Esophagus (tissue), 2 donors: ENCODE measurements at regions not wholly inside any gene's neighbourhood (a gene's known extent, or its start where the extent isn't known, plus 50 kb on each side); places are given as distances from the start of the nearest gene placed in this dataset.

Experiments used
- H3K27ac ChIP-seq, 2 donors: one replicate each; pipeline ENCODE4 v1.5.1; 2013; ENCODE audit warnings: low read depth in 2 of 2, mild to moderate bottlenecking in 2 of 2, inconsistent platforms in 1 of 2, low read length in 1 of 2, moderate library complexity in 1 of 2
- H3K27me3 ChIP-seq, 2 donors: one replicate each; pipeline ENCODE4 v1.6.1; 2013; ENCODE audit warnings: low read length in 2 of 2, control low read depth in 1 of 2, mild to moderate bottlenecking in 1 of 2; ENCODE audit not compliant: insufficient read depth in 2 of 2, control insufficient read depth in 1 of 2
- H3K36me3 ChIP-seq, 2 donors: one replicate each; pipeline ENCODE4 v1.6.1; 2013; ENCODE audit warnings: low read length in 1 of 2; ENCODE audit not compliant: control insufficient read depth in 2 of 2, insufficient read depth in 2 of 2
- H3K4me1 ChIP-seq, 2 donors: one replicate each; pipeline ENCODE4 v1.6.1; 2013; ENCODE audit warnings: low read length in 1 of 2; ENCODE audit not compliant: control insufficient read depth in 2 of 2, insufficient read depth in 2 of 2
- H3K4me3 ChIP-seq, 2 donors: one replicate each; pipeline ENCODE4 v1.5.1; 2013; ENCODE audit warnings: low read length in 2 of 2, mild to moderate bottlenecking in 2 of 2, low read depth in 1 of 2, moderate library complexity in 1 of 2
- H3K9me3 ChIP-seq, 2 donors: one replicate each; pipeline ENCODE4 v1.6.1; 2013; ENCODE audit warnings: mild to moderate bottlenecking in 2 of 2, low read depth in 1 of 2, low read length in 1 of 2, moderate library complexity in 1 of 2; ENCODE audit not compliant: control insufficient read depth in 2 of 2, insufficient read depth in 1 of 2
- WGBS, 2 donors: extraction: QIAGEN DNeasy Blood & Tissue Kit; methylation state at CpG; one replicate each; pipeline ENCODE4 v1.1.7; 2013; 5-methylcytosine and 5-hydroxymethylcytosine counted together
- donor health status: healthy with polysubstance abuse.
- donor health status: Bipolar disorder and iron deficiency.

DNA sequence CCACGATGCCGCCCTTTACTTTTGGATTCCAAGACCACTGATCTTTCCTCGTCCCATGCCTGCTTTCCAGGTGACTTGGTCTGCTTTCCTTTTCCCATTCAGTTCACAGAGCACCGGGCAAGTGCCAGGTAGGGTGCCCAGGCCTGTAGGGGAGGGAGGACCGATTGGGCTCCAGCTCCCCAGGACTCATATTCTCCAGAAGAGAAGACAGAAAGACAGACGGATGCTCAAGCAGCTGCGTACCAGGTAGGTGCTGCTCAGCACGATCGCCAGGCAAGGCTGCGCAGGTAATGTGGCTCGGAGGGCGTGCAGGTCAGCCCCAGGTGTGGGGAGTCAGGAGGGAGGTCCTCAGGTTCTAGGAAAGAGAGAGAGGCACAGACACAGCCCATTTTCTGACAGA lies 67.5 kb upstream of the ZNF423 start:
- H3K4me3 ChIP-seq, result no peak overlapping the region
- H3K4me1 ChIP-seq, result peaks cover 0 to 4% of the 10 kb centered on the region in 2 donors
- H3K36me3 ChIP-seq, result no peaks in the 10 kb centered on the region
- WGBS, 2 donors, result 91 to 92% methylated on average over 12 of the region's 12 CpGs
- peaks cover 0 to 2% of the 10 kb centered on the region in 2 donors for H3K27me3 ChIP-seq
- H3K27ac ChIP-seq, result no peak overlapping the region
- H3K9me3 ChIP-seq, result peaks cover 0 to 3% of the 10 kb centered on the region in 2 donors

DNA sequence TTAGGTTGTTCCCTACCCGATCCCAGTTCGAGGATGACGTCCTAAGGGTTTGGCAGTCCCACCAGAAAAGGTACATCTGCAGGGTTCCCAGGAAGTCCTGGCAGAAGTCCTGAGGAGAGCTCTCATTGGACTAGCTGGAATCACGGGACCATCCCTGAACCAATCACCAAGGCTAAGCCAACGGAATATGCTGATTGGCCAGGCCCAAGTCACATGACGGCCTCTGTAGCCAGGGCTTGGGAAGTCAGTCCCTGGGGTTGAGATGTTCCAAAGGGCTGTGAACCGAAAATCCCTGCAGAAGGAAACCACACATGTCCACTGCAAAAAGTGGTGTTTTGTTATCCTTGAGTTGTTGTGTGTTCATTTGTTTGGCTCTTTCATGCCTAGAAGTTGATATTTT lies 68.2 kb upstream of the ZNF423 start:
- Histone ChIP-seq H3K4me1 (peaks cover 0 to 8% of the 10 kb centered on the region in 2 donors), H3K27ac (no peak overlapping the region), H3K9me3 (peaks cover 0 to 3% of the 10 kb centered on the region in 2 donors), H3K27me3 (peaks cover 0 to 2% of the 10 kb centered on the region in 2 donors), H3K4me3 (no peak overlapping the region), H3K36me3 (no peaks in the 10 kb centered on the region)
- 85% methylated on average over 7 of the region's 7 CpGs for WGBS, 2 donors

DNA sequence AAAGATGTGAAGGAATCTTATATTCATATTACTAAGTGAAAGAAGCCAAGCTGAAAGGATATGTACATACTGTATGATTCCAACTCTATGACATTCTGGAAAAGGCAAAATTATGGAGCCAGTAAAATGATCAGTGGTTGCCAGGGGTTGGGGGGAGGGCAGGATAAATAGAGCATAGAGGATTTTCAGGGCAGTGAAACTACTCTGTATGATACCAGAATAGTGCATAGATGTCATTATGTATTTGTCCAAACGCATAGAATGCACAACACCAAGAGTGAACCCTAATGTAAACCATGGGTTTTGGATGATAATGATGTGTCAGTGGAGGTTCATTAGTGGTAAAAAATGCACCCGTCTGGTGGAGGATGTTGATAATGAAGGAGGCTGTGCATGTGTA lies 71.0 kb upstream of the ZNF423 start:
- 73 to 78% methylated on average over 2 of the region's 2 CpGs for WGBS, 2 donors
- no peaks in the 10 kb centered on the region for H3K36me3 ChIP-seq

DNA sequence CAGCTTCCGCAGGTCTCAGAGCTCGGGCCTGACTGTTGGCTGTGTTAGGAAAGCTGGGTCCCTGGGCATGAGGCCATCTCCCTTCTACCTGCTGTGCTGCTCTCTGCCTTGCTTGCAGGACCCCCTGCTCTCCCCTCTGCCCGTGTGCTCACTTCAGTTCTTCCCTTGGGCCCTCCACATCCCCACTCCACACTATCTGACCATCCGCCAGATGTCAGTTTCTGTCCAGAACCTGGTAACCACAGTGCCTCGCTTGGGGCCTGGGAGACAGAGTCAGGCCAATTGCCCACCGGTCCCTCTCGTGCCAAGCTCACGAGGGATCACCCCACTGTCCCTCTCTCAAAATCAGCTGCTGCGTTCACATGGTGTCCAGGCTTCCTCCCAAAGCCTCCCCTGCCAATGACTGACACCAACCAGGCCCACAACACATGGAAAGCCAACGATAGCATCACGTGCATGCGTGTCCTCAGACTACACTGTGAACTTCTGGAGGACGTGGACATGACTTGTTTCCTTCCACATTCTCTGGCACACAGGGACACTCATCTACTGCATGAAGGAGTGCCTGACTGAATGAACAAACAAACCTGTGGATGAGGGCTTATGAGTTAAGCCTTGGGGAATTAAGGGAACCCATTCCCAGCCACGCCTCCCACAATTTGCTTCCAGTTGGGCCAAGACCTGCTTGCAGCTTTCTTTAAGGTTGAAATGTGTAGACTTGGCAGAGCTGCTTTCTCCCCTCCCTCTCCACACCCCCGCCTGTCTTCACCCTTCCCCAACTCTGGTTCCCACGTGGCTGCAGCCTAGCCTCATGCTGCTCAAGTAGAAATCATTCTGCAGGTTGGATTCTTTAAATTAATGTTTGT lies 72.5 kb upstream of the ZNF423 start:
- Histone ChIP-seq H3K27me3 (peaks cover 0 to 2% of the 10 kb centered on the region in 2 donors), H3K4me1 (peaks cover 0 to 8% of the 10 kb centered on the region in 2 donors), H3K36me3 (no peaks in the 10 kb centered on the region), H3K27ac (no peak overlapping the region), H3K4me3 (no peak overlapping the region), H3K9me3 (peaks cover 0 to 3% of the 10 kb centered on the region in 2 donors)
- 55 to 66% methylated on average over 16 of the region's 16 CpGs for WGBS, 2 donors

More for the DNA sequence above, 71.0 kb upstream of the ZNF423 start:
- peaks cover 0 to 8% of the 10 kb centered on the region in 2 donors for H3K4me1 ChIP-seq
- H3K27ac ChIP-seq, result no peak overlapping the region
- H3K27me3 ChIP-seq, result peaks cover 0 to 2% of the 10 kb centered on the region in 2 donors
- H3K9me3 ChIP-seq, result peaks cover 0 to 3% of the 10 kb centered on the region in 2 donors
- no peak overlapping the region for H3K4me3 ChIP-seq

DNA sequence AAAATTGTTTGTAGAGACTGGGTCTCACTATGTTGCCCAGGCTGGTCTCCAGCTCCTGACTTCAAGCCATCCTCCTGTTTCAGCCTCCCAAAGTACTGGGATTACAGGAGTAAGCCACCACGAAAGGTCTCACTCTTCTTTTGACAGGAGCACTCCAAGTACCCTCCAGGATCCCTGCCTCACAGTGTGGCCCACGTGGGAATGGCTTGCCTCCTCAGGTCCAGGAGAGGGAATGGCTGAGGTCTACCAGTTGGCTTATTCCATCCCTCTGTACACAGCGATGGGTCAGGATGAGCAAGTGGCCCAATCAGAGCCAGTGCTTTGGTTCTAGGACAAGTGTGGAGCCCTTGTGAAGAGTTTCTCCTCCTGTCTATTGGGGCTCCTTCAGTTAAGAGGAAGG lies 73.7 kb upstream of the ZNF423 start:
- no peak overlapping the region for H3K4me3 ChIP-seq
- 86 to 92% methylated on average over 3 of the region's 3 CpGs for WGBS, 2 donors
- H3K9me3 ChIP-seq, result no peaks in the 10 kb centered on the region
- H3K27me3 ChIP-seq, result peaks cover 0 to 7% of the 10 kb centered on the region in 2 donors
- peaks cover 0 to 8% of the 10 kb centered on the region in 2 donors for H3K4me1 ChIP-seq
- no peak overlapping the region for H3K27ac ChIP-seq
- H3K36me3 ChIP-seq, result no peaks in the 10 kb centered on the region

DNA sequence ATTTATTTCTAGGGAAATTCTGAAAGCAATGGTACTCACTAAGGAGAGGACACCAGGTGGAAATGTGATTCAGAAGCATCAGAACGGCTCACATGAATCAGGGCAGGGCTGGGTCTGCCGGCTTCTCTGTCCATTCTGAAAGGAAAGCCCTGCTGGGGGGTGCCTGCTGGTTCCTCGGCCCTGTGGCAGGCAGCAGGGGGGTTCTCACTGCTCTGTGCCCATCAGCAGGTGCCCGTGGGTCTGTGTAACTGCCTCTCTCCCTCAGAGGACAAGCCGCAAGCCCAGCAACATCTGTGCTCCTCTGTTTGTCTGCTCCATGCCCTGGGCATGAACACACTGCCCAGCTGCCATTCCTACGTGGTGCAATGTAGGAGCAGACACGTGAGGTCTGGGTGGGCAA lies 74.9 kb upstream of the ZNF423 start:
- WGBS, 2 donors, result 82 to 86% methylated on average over 7 of the region's 7 CpGs

DNA sequence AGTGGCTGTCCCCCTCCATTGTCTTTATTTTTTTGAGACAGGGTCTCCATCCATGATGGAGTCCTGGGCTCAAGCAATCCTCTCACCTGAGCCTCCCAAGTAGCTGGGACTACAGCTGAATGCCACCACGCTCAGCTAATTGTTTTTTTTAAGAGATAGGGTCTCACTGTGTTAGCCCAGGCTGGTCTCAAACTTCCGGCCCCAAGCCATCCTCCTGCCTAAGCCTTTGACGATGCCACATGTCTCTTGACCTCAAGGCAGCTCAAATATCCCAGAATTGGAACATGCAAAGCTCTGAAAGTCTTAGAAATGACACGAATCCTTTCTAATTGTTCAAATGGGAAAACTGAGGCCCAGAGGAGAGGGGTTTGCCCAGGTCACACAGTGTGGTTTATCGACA lies 75.4 kb upstream of the ZNF423 start:
- H3K4me3 ChIP-seq, result no peak overlapping the region
- H3K27ac ChIP-seq, result no peak overlapping the region
- WGBS, 2 donors, result 81 to 91% methylated on average over 5 of the region's 5 CpGs
- H3K27me3 ChIP-seq, result peaks cover 0 to 7% of the 10 kb centered on the region in 2 donors
- no peaks in the 10 kb centered on the region for H3K36me3 ChIP-seq
- H3K4me1 ChIP-seq, result peaks cover 0 to 8% of the 10 kb centered on the region in 2 donors
- H3K9me3 ChIP-seq, result no peaks in the 10 kb centered on the region

More for the DNA sequence above, 74.9 kb upstream of the ZNF423 start:
- no peaks in the 10 kb centered on the region for H3K36me3 ChIP-seq
- H3K27ac ChIP-seq, result no peak overlapping the region
- H3K4me3 ChIP-seq, result no peak overlapping the region
- peaks cover 0 to 8% of the 10 kb centered on the region in 2 donors for H3K4me1 ChIP-seq
- H3K9me3 ChIP-seq, result no peaks in the 10 kb centered on the region
- H3K27me3 ChIP-seq, result peaks cover 0 to 7% of the 10 kb centered on the region in 2 donors

DNA sequence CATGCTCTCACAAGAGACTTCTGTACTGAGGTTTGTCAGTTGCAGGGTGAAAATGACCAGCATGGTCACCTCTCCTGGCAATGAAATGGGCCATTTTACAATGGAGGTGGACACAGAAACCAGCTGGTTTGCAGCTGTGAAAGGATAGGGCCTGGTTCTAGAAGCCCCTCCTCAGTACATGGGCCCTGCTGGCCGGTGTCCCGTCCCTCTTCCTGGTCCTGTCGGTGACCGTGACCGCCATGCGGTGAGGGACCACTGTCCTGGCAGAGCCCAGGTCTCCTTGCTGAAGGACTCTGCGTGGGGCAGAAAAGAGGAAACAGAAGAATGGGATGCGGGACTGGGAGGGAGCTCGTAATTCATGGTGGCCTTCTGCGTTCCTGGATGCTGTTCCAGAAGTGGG lies 76.0 kb upstream of the ZNF423 start:
- H3K27ac ChIP-seq, result no peak overlapping the region
- H3K36me3 ChIP-seq, result no peaks in the 10 kb centered on the region
- H3K4me1 ChIP-seq, result peaks cover 0 to 8% of the 10 kb centered on the region in 2 donors
- no peak overlapping the region for H3K4me3 ChIP-seq
- H3K9me3 ChIP-seq, result no peaks in the 10 kb centered on the region
- peaks cover 0 to 7% of the 10 kb centered on the region in 2 donors for H3K27me3 ChIP-seq
- 91 to 95% methylated on average over 10 of the region's 10 CpGs for WGBS, 2 donors

DNA sequence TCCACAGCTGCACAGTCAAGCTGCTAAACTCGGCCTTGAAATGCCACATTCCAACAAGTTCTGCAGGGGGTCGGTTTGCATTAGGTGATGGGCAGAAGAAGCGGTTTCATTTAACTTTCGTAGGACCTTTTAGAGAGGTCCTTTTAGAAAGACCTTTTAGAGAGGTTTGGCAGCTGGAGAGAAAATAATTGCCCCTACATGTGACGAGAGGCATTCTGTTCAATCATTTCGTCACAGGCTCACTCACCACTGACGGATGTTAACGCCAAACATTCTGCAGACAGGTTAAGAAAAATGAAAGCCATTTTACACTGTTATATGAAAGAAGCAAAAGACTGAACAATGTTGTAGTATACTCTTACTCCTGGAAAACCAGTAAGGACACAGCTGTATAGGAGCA lies 76.5 kb upstream of the ZNF423 start:
- Histone ChIP-seq H3K27ac (no peak overlapping the region), H3K27me3 (peaks cover 0 to 7% of the 10 kb centered on the region in 2 donors), H3K36me3 (no peaks in the 10 kb centered on the region), H3K4me1 (peaks cover 0 to 8% of the 10 kb centered on the region in 2 donors), H3K9me3 (no peaks in the 10 kb centered on the region), H3K4me3 (no peak overlapping the region)
- WGBS, 2 donors, result 69 to 72% methylated on average over 8 of the region's 8 CpGs

DNA sequence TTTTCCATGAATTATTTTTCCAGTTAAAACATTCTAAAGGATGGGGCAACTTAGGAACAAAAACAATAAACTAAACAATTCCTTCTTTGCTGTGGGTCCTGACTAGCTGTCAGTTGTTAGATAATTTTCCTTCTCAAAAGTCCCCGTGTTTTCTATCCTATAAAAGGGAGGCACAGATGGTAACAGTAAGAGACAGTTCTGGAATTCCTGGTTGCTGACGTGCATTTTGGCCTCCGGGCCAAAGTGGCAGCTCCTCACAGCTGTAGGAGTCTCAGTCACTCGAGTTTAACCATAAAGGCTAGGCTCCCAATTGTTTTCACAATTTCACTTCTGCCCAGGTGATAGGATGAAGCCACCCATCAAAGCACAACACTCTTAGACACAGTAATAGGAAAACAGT lies 77.0 kb upstream of the ZNF423 start:
- Histone ChIP-seq H3K4me3 (no peak overlapping the region), H3K27ac (no peak overlapping the region), H3K4me1 (peaks cover 0 to 8% of the 10 kb centered on the region in 2 donors), H3K9me3 (peaks cover 0 to 2% of the 10 kb centered on the region in 2 donors), H3K27me3 (peaks cover 0 to 7% of the 10 kb centered on the region in 2 donors), H3K36me3 (no peaks in the 10 kb centered on the region)
- WGBS, 2 donors, result 26 to 33% methylated on average over 4 of the region's 4 CpGs
